GM18511 (cell line): ENCODE measurements at regions not wholly inside any gene's neighbourhood (a gene's known extent, or its start where the extent isn't known, plus 50 kb on each side); places are given as distances from the start of the nearest gene placed in this dataset.

Experiments used
- ATAC-seq: cut with Tn5 transposase; IDR thresholded peaks from one replicate; pipeline ENCODE4 v1.9.1; 2021; ENCODE audit warnings: mild to moderate bottlenecking, moderate library complexity; ENCODE audit not compliant: unreplicated experiment

DNA sequence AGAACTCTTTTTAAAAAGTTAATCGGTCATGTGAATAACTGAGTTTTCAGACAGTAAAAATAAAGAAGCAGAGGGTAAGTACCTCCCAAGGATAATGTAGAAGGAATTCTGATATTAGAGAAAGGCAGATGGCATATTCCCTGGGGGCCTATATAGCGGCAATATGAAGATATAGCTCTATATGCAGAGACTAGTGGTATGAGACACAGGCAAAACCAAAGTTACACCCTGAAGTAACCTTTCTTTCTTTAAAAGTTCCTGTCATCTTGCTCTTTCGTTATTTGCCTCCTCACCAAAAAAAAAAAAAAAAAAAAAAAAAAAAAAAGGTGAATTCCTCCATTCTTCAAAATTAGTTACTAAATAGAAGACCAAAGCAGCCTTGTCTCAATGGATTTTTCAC lies 76.2 kb upstream of the ARHGAP32 start:
- no peak for ATAC-seq

GRCh38 chr11:129267716-129268115 lies 75.6 kb upstream of the ARHGAP32 start:
- ATAC-seq: no peak

GRCh38 chr11:129266536-129266935 lies 74.4 kb upstream of the ARHGAP32 start:
- no peak for ATAC-seq

GRCh38 chr11:129265125-129265788 lies 73.1 kb upstream of the ARHGAP32 start:
- ATAC-seq: no peak

GRCh38 chr11:129264114-129264513 lies 72.0 kb upstream of the ARHGAP32 start:
- no peak for ATAC-seq

DNA sequence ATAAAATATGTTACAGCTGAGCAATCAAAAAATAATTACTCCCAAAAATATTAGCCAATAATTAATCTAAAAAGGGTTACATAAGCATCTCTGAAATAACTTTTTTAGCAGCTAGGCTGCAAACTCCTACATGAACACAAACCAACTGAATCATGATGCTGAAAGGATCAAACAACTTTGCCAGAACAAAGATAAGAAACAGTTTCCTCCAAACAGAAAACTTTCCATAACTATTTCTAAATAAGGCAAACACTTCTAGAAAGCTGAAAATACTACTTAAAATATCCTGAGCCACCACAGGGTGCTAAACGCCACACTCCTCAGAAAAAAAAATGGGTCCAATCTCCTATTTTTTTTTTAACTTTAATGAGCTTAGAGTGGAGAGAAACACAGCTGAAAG lies 68.6 kb upstream of the ARHGAP32 start:
- no peak for ATAC-seq

GRCh38 chr11:129259931-129260348 lies 67.8 kb upstream of the ARHGAP32 start:
- ATAC-seq: no peak

- no peak for ATAC-seq
Observed at GRCh38 chr11:129258205-129258604, 66.1 kb upstream of the ARHGAP32 start.

DNA sequence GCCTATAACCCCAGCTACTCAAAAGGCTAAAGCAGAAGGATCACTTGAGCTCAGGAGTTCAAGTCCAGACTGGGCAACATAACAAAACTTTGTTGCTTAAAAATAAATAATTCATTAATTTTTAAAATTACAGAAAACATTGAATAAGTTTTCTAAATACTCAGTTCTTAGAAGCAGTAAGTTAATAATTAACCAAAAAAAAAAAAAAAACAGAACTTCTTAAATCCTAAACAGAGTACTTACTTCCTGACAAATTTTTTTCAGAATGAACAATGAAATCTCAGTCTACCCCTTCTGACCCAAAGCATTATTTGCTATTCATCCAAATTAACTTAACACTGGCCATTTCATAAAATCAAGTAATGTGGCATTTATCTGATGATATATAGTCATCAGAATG lies 65.4 kb upstream of the ARHGAP32 start:
- ATAC-seq: no peak

DNA sequence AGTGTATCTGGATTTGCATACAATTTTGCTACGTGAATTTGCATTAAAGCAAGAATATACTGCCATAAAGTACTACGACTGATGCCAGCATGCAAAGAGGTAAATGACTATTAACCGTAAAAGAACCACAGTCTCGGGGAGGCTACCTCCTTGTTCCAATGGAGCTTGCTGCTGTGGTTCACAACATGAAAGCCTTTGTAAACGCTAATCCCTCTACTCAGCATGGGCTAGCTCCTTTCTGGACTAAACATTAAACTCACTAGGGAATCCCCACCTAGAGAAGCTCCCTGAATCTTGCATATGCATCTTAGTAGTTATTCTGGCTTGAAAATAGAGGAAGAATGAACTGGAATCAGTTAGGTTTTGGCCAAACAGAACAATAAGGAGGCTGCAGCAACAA lies 60.5 kb upstream of the ARHGAP32 start:
- ATAC-seq: no peak

DNA sequence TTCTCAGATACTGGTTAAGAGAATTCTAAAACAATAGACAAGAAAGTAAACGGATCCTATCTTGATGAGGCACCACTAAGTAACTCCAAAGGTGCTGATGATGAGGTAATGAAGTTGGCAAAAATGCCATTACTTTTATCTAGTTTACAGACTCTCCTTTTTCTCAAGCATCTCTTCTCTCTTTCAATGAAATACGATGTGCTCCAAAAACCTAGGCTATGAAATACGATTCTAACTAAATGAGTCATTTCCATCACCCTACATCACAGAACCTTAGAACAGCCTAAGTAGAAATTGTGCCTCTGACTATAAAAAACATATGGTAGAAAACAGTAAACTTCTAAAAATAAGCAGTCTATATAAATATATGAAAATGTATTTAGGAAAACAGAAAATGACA lies 58.9 kb upstream of the ARHGAP32 start:
- no peak for ATAC-seq

- no peak for ATAC-seq
Observed at GRCh38 chr11:129249923-129250322, 57.8 kb upstream of the ARHGAP32 start.

- no peak for ATAC-seq
Observed at GRCh38 chr11:129249351-129249750, 57.2 kb upstream of the ARHGAP32 start.

DNA sequence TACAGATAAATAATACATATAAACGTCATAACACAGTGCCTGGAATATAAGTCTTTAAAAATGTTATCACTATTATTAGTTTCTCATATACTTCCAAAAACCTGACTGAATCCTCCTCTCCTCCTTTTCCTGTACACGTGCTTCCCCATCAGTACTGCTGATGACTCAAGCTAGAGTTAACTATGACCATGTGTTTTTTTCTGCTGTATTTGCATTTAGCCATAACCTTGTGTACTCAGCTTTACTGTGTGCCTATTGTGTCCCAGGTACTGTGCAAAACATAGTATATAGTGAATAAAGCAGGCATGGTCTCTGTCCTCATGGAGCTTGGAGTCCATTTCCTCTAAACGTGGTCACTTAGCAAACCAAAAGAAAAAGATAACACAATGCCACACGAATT lies 56.5 kb upstream of the ARHGAP32 start:
- no peak for ATAC-seq

- no peak for ATAC-seq
Observed at GRCh38 chr11:129247135-129247534, 55.0 kb upstream of the ARHGAP32 start.

DNA sequence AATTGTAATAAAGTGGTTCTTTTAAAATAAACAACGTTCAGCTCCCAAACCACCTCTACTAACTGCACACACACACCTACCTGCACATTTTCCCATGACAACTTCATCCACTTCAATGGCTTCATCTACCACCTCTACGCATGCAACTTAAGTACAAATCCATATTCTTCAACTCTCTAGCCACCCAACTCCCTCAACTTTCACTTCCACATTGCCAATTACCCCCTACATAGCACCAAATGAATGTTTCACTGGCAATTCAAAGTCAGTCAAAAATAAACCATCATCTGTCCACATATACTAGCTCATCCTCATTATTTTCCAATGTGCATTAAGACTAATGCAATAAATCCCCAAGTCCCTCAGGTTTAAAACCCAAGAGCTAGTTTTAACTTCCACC lies 50.7 kb upstream of the ARHGAP32 start:
- ATAC-seq: no peak
